ENCODE measurements at regions not wholly inside any gene's neighbourhood (a gene's known extent, or its start where the extent isn't known, plus 50 kb on each side); places are given as distances from the start of the nearest gene placed in this dataset.
"Not testable (repeated sequence)": the region's sequence is repeated elsewhere in the genome, so short reads cannot be mapped to it uniquely, and the experiment has no call there.

- 91% methylated on average over 7 of the region's 7 CpGs for WGBS
- not testable (repeated sequence) for H3K4me1 ChIP-seq (ENCODE audit: control insufficient read depth in 2 of 2, insufficient read depth in 2 of 2, low read length in 2 of 2); H3K36me3 ChIP-seq (ENCODE audit: control insufficient read depth in 2 of 2, insufficient read depth in 2 of 2, low read length in 1 of 2); DNase-seq (ENCODE audit: low read depth in 6 of 9, low spot score in 9 of 9); H3K27ac ChIP-seq (ENCODE audit: low read depth in 1 of 2, low read length in 1 of 2); H3K9me3 ChIP-seq (ENCODE audit: control insufficient read depth in 2 of 2, insufficient read depth in 1 of 2, low read length in 1 of 2); H3K27me3 ChIP-seq (ENCODE audit: control insufficient read depth in 2 of 2, insufficient read depth in 1 of 2, low read length in 1 of 2); H3K4me3 ChIP-seq (ENCODE audit: low read length in 2 of 2)
These were observed 501.3 kb downstream of the COL12A1 start for GRCh38 chr6:74704540-74704939.

GRCh38 chr6:74690365-74690764 is 515.5 kb downstream of the COL12A1 start:
- WGBS = 95% methylated on average over 2 of the region's 2 CpGs
- Histone ChIP-seq H3K27ac (ENCODE audit: low read depth in 1 of 2, low read length in 1 of 2) (no peak overlapping the region), H3K36me3 (ENCODE audit: control insufficient read depth in 2 of 2, insufficient read depth in 2 of 2, low read length in 1 of 2) (no peaks in the 10 kb centered on the region), H3K27me3 (ENCODE audit: control insufficient read depth in 2 of 2, insufficient read depth in 1 of 2, low read length in 1 of 2) (no peaks in the 10 kb centered on the region), H3K4me3 (ENCODE audit: low read length in 2 of 2) (no peak overlapping the region), H3K4me1 (ENCODE audit: control insufficient read depth in 2 of 2, insufficient read depth in 2 of 2, low read length in 2 of 2) (no peaks in the 10 kb centered on the region), H3K9me3 (ENCODE audit: control insufficient read depth in 2 of 2, insufficient read depth in 1 of 2, low read length in 1 of 2) (no peaks in the 10 kb centered on the region)
- DNase-seq (ENCODE audit: low read depth in 6 of 9, low spot score in 9 of 9) = no peak

- Histone ChIP-seq H3K27ac (ENCODE audit: low read depth in 1 of 2, low read length in 1 of 2) (no peak overlapping the region), H3K4me3 (ENCODE audit: low read length in 2 of 2) (no peak overlapping the region), H3K9me3 (ENCODE audit: control insufficient read depth in 2 of 2, insufficient read depth in 1 of 2, low read length in 1 of 2) (peaks cover 0 to 5% of the 10 kb centered on the region in 2 donors), H3K27me3 (ENCODE audit: control insufficient read depth in 2 of 2, insufficient read depth in 1 of 2, low read length in 1 of 2) (no peaks in the 10 kb centered on the region), H3K4me1 (ENCODE audit: control insufficient read depth in 2 of 2, insufficient read depth in 2 of 2, low read length in 2 of 2) (no peaks in the 10 kb centered on the region), H3K36me3 (ENCODE audit: control insufficient read depth in 2 of 2, insufficient read depth in 2 of 2, low read length in 1 of 2) (no peaks in the 10 kb centered on the region)
- no peak for DNase-seq (ENCODE audit: low read depth in 6 of 9, low spot score in 9 of 9)
- WGBS = 87% methylated on average over 2 of the region's 2 CpGs
These were observed 516.3 kb downstream of the COL12A1 start for GRCh38 chr6:74689601-74690000.

- no peaks in the 10 kb centered on the region for H3K27me3 ChIP-seq (ENCODE audit: control insufficient read depth in 2 of 2, insufficient read depth in 1 of 2, low read length in 1 of 2)
- 35% methylated on average over 1 of the region's 1 CpG for WGBS
- H3K36me3 ChIP-seq (ENCODE audit: control insufficient read depth in 2 of 2, insufficient read depth in 2 of 2, low read length in 1 of 2) = no peaks in the 10 kb centered on the region
- DNase-seq (ENCODE audit: low read depth in 6 of 9, low spot score in 9 of 9) = no peak
- H3K4me1 ChIP-seq (ENCODE audit: control insufficient read depth in 2 of 2, insufficient read depth in 2 of 2, low read length in 2 of 2) = no peaks in the 10 kb centered on the region
- no peak overlapping the region for H3K4me3 ChIP-seq (ENCODE audit: low read length in 2 of 2)
- no peaks in the 10 kb centered on the region for H3K9me3 ChIP-seq (ENCODE audit: control insufficient read depth in 2 of 2, insufficient read depth in 1 of 2, low read length in 1 of 2)
- H3K27ac ChIP-seq (ENCODE audit: low read depth in 1 of 2, low read length in 1 of 2) = no peak overlapping the region
These were observed 528.4 kb downstream of the COL12A1 start for GRCh38 chr6:74677463-74677862.

- Histone ChIP-seq H3K4me1 (ENCODE audit: control insufficient read depth in 2 of 2, insufficient read depth in 2 of 2, low read length in 2 of 2) (no peaks in the 10 kb centered on the region), H3K36me3 (ENCODE audit: control insufficient read depth in 2 of 2, insufficient read depth in 2 of 2, low read length in 1 of 2) (no peaks in the 10 kb centered on the region), H3K27me3 (ENCODE audit: control insufficient read depth in 2 of 2, insufficient read depth in 1 of 2, low read length in 1 of 2) (no peaks in the 10 kb centered on the region), H3K9me3 (ENCODE audit: control insufficient read depth in 2 of 2, insufficient read depth in 1 of 2, low read length in 1 of 2) (no peaks in the 10 kb centered on the region), H3K4me3 (ENCODE audit: low read length in 2 of 2) (no peak overlapping the region), H3K27ac (ENCODE audit: low read depth in 1 of 2, low read length in 1 of 2) (no peak overlapping the region)
- WGBS = 95% methylated on average over 1 of the region's 1 CpG
- no peak for DNase-seq (ENCODE audit: low read depth in 6 of 9, low spot score in 9 of 9)
These were observed 528.9 kb downstream of the COL12A1 start for GRCh38 chr6:74676906-74677305.

- Histone ChIP-seq H3K36me3 (ENCODE audit: control insufficient read depth in 2 of 2, insufficient read depth in 2 of 2, low read length in 1 of 2) (no peaks in the 10 kb centered on the region), H3K4me1 (ENCODE audit: control insufficient read depth in 2 of 2, insufficient read depth in 2 of 2, low read length in 2 of 2) (no peaks in the 10 kb centered on the region), H3K27me3 (ENCODE audit: control insufficient read depth in 2 of 2, insufficient read depth in 1 of 2, low read length in 1 of 2) (no peaks in the 10 kb centered on the region), H3K9me3 (ENCODE audit: control insufficient read depth in 2 of 2, insufficient read depth in 1 of 2, low read length in 1 of 2) (no peaks in the 10 kb centered on the region), H3K27ac (ENCODE audit: low read depth in 1 of 2, low read length in 1 of 2) (no peak overlapping the region), H3K4me3 (ENCODE audit: low read length in 2 of 2) (no peak overlapping the region)
- DNase-seq (ENCODE audit: low read depth in 6 of 9, low spot score in 9 of 9) = no peak
These were observed 531.5 kb downstream of the COL12A1 start for GRCh38 chr6:74674377-74674776.

- Histone ChIP-seq H3K4me3 (ENCODE audit: low read length in 2 of 2) (no peak overlapping the region), H3K9me3 (ENCODE audit: control insufficient read depth in 2 of 2, insufficient read depth in 1 of 2, low read length in 1 of 2) (no peaks in the 10 kb centered on the region), H3K27me3 (ENCODE audit: control insufficient read depth in 2 of 2, insufficient read depth in 1 of 2, low read length in 1 of 2) (no peaks in the 10 kb centered on the region), H3K4me1 (ENCODE audit: control insufficient read depth in 2 of 2, insufficient read depth in 2 of 2, low read length in 2 of 2) (no peaks in the 10 kb centered on the region), H3K27ac (ENCODE audit: low read depth in 1 of 2, low read length in 1 of 2) (no peak overlapping the region), H3K36me3 (ENCODE audit: control insufficient read depth in 2 of 2, insufficient read depth in 2 of 2, low read length in 1 of 2) (no peaks in the 10 kb centered on the region)
- WGBS = 75% methylated on average over 6 of the region's 6 CpGs
- peak in 1 of 9 donors; percentile 4 for DNase-seq (ENCODE audit: low read depth in 6 of 9, low spot score in 9 of 9)
These were observed 534.3 kb downstream of the COL12A1 start for GRCh38 chr6:74671558-74672025.

- Histone ChIP-seq H3K4me3 (ENCODE audit: low read length in 2 of 2) (no peak overlapping the region), H3K27me3 (ENCODE audit: control insufficient read depth in 2 of 2, insufficient read depth in 1 of 2, low read length in 1 of 2) (no peaks in the 10 kb centered on the region), H3K4me1 (ENCODE audit: control insufficient read depth in 2 of 2, insufficient read depth in 2 of 2, low read length in 2 of 2) (no peaks in the 10 kb centered on the region), H3K36me3 (ENCODE audit: control insufficient read depth in 2 of 2, insufficient read depth in 2 of 2, low read length in 1 of 2) (no peaks in the 10 kb centered on the region), H3K27ac (ENCODE audit: low read depth in 1 of 2, low read length in 1 of 2) (no peak overlapping the region), H3K9me3 (ENCODE audit: control insufficient read depth in 2 of 2, insufficient read depth in 1 of 2, low read length in 1 of 2) (no peaks in the 10 kb centered on the region)
- DNase-seq (ENCODE audit: low read depth in 6 of 9, low spot score in 9 of 9) = no peak
These were observed 547.5 kb downstream of the COL12A1 start for GRCh38 chr6:74658391-74658790.

- Histone ChIP-seq H3K27me3 (ENCODE audit: control insufficient read depth in 2 of 2, insufficient read depth in 1 of 2, low read length in 1 of 2) (no peaks in the 10 kb centered on the region), H3K4me1 (ENCODE audit: control insufficient read depth in 2 of 2, insufficient read depth in 2 of 2, low read length in 2 of 2) (no peaks in the 10 kb centered on the region), H3K27ac (ENCODE audit: low read depth in 1 of 2, low read length in 1 of 2) (no peak overlapping the region), H3K36me3 (ENCODE audit: control insufficient read depth in 2 of 2, insufficient read depth in 2 of 2, low read length in 1 of 2) (no peaks in the 10 kb centered on the region), H3K4me3 (ENCODE audit: low read length in 2 of 2) (no peak overlapping the region), H3K9me3 (ENCODE audit: control insufficient read depth in 2 of 2, insufficient read depth in 1 of 2, low read length in 1 of 2) (no peaks in the 10 kb centered on the region)
- WGBS = 89% methylated on average over 1 of the region's 1 CpG
- no peak for DNase-seq (ENCODE audit: low read depth in 6 of 9, low spot score in 9 of 9)
These were observed 547.9 kb downstream of the COL12A1 start for GRCh38 chr6:74657931-74658330.

GRCh38 chr6:74657011-74657410 is 548.8 kb downstream of the COL12A1 start:
- no peaks in the 10 kb centered on the region for H3K4me1 ChIP-seq (ENCODE audit: control insufficient read depth in 2 of 2, insufficient read depth in 2 of 2, low read length in 2 of 2)
- H3K36me3 ChIP-seq (ENCODE audit: control insufficient read depth in 2 of 2, insufficient read depth in 2 of 2, low read length in 1 of 2) = no peaks in the 10 kb centered on the region
- no peak overlapping the region for H3K27ac ChIP-seq (ENCODE audit: low read depth in 1 of 2, low read length in 1 of 2)
- H3K9me3 ChIP-seq (ENCODE audit: control insufficient read depth in 2 of 2, insufficient read depth in 1 of 2, low read length in 1 of 2) = no peaks in the 10 kb centered on the region
- 93% methylated on average over 2 of the region's 2 CpGs for WGBS
- H3K4me3 ChIP-seq (ENCODE audit: low read length in 2 of 2) = no peak overlapping the region
- no peak for DNase-seq (ENCODE audit: low read depth in 6 of 9, low spot score in 9 of 9)
- H3K27me3 ChIP-seq (ENCODE audit: control insufficient read depth in 2 of 2, insufficient read depth in 1 of 2, low read length in 1 of 2) = no peaks in the 10 kb centered on the region

All from thymus (tissue), 11 donors.